SKM-1 (cell line): ENCODE measurements at regions not wholly inside any gene's neighbourhood (a gene's known extent, or its start where the extent isn't known, plus 50 kb on each side); places are given as distances from the start of the nearest gene placed in this dataset.
A peak's percentile ranks its signal among the peaks of the same experiment; 100 is the strongest.

ENCODE experiments used
- DNase-seq: peaks from one replicate; lab custom pipeline; 2025; ENCODE audit not compliant: unreplicated experiment; lab: John Stamatoyannopoulos, UW

- DNase-seq = no peak
Measured at GRCh38 chr1:199394856-199395255, 632.7 kb upstream of the NR5A2 start.

DNA sequence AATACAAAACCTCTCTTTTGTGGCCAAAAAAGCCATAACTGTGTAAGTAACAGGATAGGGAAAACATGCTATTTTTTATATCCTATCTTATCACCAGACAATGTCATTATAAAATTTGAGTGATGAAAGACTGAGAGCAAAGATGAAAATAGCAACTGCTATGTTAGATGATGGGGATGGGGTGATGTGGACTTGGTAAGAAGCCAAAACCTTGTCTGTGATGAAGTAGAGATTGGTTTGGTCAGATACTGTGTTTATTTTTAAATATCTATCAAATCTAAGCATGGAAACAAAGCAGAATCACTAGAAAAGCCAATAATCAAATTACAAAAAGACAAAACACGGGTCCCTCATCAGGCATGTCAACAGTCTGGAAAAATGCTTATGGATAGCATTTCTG lies 631.1 kb upstream of the NR5A2 start:
- no peak for DNase-seq

GRCh38 chr1:199399996-199400724 lies 627.4 kb upstream of the NR5A2 start:
- DNase-seq = peak; percentile 86

GRCh38 chr1:199403531-199404116 lies 623.9 kb upstream of the NR5A2 start:
- DNase-seq = no peak

GRCh38 chr1:199404191-199404590 lies 623.3 kb upstream of the NR5A2 start:
- DNase-seq = no peak

- DNase-seq = no peak
Measured at GRCh38 chr1:199404976-199405375, 622.5 kb upstream of the NR5A2 start.

- no peak for DNase-seq
Measured at GRCh38 chr1:199405634-199406196, 621.8 kb upstream of the NR5A2 start.

DNA sequence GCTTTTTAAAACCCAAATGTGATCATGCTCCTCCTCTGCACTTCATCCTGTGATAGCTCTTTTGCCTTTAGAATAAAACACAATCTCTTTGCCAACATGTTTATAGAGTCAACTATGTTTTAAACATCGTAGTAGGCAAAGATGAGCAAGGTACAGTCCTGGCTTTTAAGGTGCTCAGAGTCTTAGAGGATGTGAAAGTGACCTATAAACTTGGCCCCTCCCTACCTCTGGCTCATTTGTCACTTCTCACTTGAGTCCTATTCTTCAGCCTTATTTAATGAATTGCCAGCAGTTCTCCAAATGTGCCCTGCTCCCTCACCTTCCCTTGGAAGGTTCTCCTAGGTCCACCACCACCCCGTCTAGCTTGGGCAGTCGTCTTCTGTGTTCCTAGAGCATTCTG lies 617.0 kb upstream of the NR5A2 start:
- DNase-seq = no peak

- no peak for DNase-seq
Measured at GRCh38 chr1:199411506-199411905, 616.0 kb upstream of the NR5A2 start.

- no peak for DNase-seq
Measured at GRCh38 chr1:199422206-199422605, 605.3 kb upstream of the NR5A2 start.

- DNase-seq = no peak
Measured at GRCh38 chr1:199447906-199448305, 579.6 kb upstream of the NR5A2 start.

DNA sequence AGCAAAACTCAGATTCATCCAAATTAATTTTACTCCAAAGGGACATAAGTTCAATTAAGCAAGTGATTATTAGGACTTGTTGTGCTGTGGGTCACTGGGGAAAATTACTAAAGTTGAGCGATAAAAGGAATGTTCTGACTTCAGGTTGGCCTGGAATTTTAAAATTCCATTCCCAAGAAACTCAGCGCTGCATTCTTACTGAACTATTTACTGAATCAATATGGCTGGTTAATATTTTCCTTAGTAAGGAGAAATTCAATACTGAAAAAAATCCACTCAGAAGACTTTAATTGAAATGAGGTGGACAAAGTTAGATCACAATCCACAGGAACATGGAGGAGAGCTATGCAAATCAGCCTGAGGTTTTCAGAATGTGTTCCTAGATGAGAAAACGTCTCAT lies 578.9 kb upstream of the NR5A2 start:
- no peak for DNase-seq

GRCh38 chr1:199449221-199449620 lies 578.3 kb upstream of the NR5A2 start:
- DNase-seq = no peak

DNA sequence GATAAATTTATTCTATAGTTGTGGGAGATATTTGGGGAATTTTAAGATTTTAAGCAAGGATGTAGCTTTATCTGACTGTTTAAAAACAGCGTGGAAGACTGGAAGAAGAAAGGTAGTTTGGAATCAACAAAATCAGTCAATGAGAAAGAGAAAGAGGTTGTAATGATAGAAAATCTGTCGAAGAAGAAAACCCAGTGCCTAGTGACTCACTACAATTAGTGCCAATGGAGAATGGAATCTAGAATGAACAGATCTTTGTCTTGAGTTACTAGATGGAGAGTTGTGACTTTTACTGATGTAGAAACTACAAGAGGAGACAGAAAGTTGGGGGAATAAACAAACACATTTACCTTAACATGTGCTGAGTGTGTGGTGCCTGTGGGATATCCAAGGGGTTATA lies 577.8 kb upstream of the NR5A2 start:
- DNase-seq = no peak

DNA sequence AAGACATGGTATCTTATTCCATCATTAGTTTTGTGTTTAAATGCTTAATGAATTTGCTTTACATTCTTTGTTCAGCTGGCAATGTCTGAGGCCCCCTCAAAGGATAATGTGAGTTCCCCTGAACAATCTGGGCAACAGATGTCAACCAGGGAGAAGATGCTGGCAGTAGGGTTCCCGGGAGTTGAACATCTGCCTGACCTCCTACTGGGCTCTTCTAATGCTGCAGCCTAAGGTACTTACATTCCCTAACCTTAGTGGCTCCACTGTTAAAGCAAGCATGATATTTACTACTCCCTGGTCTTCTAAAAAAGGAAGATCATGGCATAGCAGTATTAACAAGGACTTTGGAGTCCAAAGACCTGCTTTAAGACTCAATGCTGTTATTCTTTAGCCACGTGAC lies 574.9 kb upstream of the NR5A2 start:
- no peak for DNase-seq

DNA sequence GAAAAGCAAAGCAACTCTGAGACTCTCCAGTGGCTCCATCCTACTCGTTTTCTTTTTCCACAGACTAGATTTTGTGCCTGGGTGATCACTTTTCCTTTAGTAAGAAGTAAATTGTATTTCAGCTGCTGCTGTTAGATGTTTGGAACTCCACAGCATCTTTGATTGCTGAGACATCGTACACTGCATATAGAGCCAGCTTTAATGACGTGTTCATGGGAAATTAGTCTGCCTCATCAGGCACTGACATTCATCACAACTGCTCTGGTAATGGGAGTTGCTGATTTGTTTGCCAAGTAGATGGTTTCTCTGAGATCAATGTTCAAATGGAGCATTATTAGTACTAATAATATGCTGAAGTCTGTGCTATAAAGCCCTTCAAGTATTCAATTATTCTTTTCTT lies 573.8 kb upstream of the NR5A2 start:
- DNase-seq = no peak

GRCh38 chr1:199460933-199461332 lies 566.6 kb upstream of the NR5A2 start:
- no peak for DNase-seq

GRCh38 chr1:199463521-199464127 lies 563.9 kb upstream of the NR5A2 start:
- peak; percentile 60 for DNase-seq

GRCh38 chr1:199466961-199467360 lies 560.5 kb upstream of the NR5A2 start:
- no peak for DNase-seq

- DNase-seq = no peak
Measured at GRCh38 chr1:199472018-199472417, 555.5 kb upstream of the NR5A2 start.

DNA sequence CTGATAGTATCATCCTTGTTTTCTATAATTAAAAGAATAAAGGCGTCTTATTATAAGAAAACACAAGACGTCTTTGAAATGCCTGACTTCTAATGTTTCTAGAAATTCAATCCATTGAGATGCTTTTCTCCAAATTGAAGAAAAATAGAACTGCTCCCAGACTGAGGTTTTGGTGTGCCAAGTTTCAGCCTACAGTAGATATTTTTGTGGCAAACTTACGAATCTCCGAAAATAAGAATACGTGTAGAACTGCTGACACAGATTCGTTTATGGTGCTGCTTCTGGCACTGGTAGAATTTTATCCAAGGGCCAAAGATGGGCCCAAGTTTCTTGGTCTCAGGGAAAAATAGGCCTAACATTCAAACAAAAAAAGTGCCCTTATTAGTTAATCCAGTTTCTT lies 554.5 kb upstream of the NR5A2 start:
- DNase-seq = no peak

DNA sequence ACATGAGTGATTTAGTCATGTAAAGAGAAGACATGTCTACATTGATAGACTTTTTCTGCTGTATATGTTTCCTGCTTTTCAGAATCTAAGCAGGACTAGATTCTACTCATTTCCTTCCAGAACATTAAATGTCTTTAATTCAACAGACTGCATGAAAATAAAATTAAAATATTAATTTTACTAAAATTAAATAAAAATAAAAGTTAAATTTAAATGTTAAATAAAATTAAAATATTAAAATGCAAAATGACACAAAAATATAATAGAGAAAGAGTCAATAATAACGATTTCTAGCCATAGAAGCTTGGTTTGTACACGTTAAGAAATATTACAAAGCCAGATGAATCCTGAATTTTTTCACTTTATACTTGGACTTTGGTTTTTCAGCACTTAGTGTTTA lies 552.8 kb upstream of the NR5A2 start:
- DNase-seq = no peak
